OCI-LY7 (cell line): ENCODE measurements at regions not wholly inside any gene's neighbourhood (a gene's known extent, or its start where the extent isn't known, plus 50 kb on each side); places are given as distances from the start of the nearest gene placed in this dataset.

Source experiments
- CTCF ChIP-seq: fragments of 200-600 bp; sonication (generic); conservative IDR thresholded peaks from 2 replicates; pipeline ENCODE4 v1.5.1; 2014; ENCODE audit warnings: mild to moderate bottlenecking, antibody characterized with exemption, low read length, moderate library complexity, mixed read lengths
- EZH2phosphoT487 ChIP-seq: fragments of 200-600 bp; sonication (generic); IDR thresholded peaks from 2 replicates; pipeline ENCODE4 v1.6.1; 2018; ENCODE audit warnings: low read depth, borderline replicate concordance, mild to moderate bottlenecking, mixed run types, antibody characterized with exemption, low read length, moderate library complexity, mixed read lengths

GRCh38 chr22:48378673-48379072 lies 1449.0 kb downstream of the BRD1 start:
- no peak for TF ChIP-seq CTCF
- TF ChIP-seq EZH2phosphoT487, result no peak
